Mucosa of stomach (tissue), 1 donor: ENCODE measurements at regions not wholly inside any gene's neighbourhood (a gene's known extent, or its start where the extent isn't known, plus 50 kb on each side); places are given as distances from the start of the nearest gene placed in this dataset.
"Not testable (repeated sequence)": the region's sequence is repeated elsewhere in the genome, so short reads cannot be mapped to it uniquely, and the experiment has no call there.

ENCODE experiments used
- H3K27me3 ChIP-seq: one replicate; pipeline ENCODE4 v1.7.0; 2013; ENCODE audit warnings: mild to moderate bottlenecking, low read length; ENCODE audit not compliant: control insufficient read depth, insufficient read depth
- H3K36me3 ChIP-seq: one replicate; pipeline ENCODE4 v1.7.0; 2013; ENCODE audit warnings: low read length; ENCODE audit not compliant: control insufficient read depth, insufficient read depth
- H3K4me1 ChIP-seq: one replicate; pipeline ENCODE4 v1.7.0; 2013; ENCODE audit warnings: mild to moderate bottlenecking, low read length; ENCODE audit not compliant: control insufficient read depth, insufficient read depth
- H3K4me3 ChIP-seq: one replicate; pipeline ENCODE4 v1.7.0; 2013; ENCODE audit warnings: low read length
- H3K9ac ChIP-seq: one replicate; pipeline ENCODE4 v1.7.0; 2013; ENCODE audit warnings: mild to moderate bottlenecking, low read length, moderate library complexity
- H3K9me3 ChIP-seq: one replicate; pipeline ENCODE4 v1.7.0; 2013; ENCODE audit warnings: mild to moderate bottlenecking, low read length, moderate library complexity; ENCODE audit not compliant: control insufficient read depth
- donor health status: Pancreatic carcinoma.

DNA sequence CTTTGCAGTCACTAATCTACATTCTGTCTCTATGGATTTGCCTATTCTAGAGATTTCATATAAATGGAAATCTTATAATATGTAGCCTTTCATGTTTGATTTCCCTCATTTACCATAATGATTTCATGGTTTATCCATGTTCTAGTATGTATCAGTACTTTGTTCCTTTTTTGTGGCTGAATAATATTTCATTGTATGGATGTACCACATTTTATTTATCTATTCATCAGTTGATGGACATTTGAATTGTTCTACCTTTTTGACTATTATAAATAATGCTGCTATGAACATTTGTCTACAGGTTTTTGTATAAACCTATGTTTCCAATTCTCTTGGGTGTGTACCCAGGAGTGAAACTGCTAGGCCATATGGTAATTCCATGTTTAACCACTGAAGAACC is 221.1 kb downstream of the ICOS start:
- Histone ChIP-seq H3K4me1 (no peaks in the 10 kb centered on the region), H3K27me3 (no peaks in the 10 kb centered on the region), H3K9me3 (no peaks in the 10 kb centered on the region), H3K4me3 (no peak overlapping the region), H3K36me3 (no peaks in the 10 kb centered on the region), H3K9ac (no peak overlapping the region)

DNA sequence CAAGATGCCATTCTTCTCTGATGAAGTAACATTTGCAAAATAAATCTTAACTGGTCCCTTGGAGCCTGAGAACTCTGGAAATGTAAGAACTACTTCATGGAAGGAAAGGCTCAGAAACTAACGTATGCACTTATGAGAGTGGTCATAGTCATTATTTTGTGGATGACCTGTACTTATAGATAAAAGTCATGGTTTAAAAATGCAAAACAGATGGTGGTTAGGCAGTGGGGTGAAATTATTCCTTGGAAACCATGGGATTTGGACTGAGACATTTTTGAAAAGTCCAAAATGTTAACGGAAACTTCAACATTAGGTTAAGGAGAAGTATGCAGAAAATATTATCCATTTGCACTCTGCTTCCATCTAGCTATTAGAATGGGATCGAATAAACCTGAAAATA is 223.0 kb downstream of the ICOS start:
- no peaks in the 10 kb centered on the region for H3K36me3 ChIP-seq
- H3K4me1 ChIP-seq, result no peaks in the 10 kb centered on the region
- H3K9ac ChIP-seq, result no peak overlapping the region
- no peaks in the 10 kb centered on the region for H3K9me3 ChIP-seq
- no peak overlapping the region for H3K4me3 ChIP-seq
- H3K27me3 ChIP-seq, result no peaks in the 10 kb centered on the region

DNA sequence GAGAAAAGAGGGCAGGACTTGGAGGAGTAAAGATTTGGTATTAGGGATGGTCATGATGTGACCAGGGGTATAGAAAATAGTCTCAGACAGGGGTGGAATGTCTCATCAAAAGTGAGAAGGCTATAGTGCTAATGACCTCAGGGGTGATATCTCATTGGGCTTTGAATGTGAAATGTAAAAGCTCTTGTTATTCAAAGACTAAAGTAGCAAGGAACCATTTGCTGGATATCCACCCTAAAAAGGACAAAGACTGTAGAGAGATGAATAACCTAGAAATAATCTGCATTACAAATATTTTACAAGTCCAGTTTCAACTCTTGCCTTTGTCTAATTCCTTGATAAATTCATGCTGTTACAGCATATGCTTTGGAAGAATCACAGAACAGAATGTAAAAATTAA is 224.4 kb downstream of the ICOS start:
- H3K9ac ChIP-seq, result no peak overlapping the region
- H3K9me3 ChIP-seq, result no peaks in the 10 kb centered on the region
- H3K4me1 ChIP-seq, result no peaks in the 10 kb centered on the region
- no peaks in the 10 kb centered on the region for H3K27me3 ChIP-seq
- H3K36me3 ChIP-seq, result no peaks in the 10 kb centered on the region
- no peak overlapping the region for H3K4me3 ChIP-seq

DNA sequence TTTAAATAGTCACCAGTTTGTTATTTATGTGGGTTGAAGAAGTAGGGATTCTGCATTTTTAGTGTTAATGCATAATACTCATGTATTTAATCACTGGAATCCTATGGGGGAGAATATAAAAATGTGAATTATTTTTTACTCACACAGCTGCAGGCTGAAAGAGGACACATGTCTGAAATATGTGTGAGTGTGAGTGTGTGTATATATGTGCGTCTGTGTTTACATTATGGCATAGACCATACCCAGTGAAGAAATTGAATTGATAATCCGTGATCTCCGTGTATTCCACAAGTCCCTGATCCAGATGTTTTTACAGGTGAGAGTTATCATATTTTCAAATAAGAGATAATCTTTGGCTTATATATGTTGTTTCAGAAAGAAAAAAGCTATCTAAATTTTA is 225.3 kb downstream of the ICOS start:
- H3K27me3 ChIP-seq, result no peaks in the 10 kb centered on the region
- no peak overlapping the region for H3K9ac ChIP-seq
- H3K9me3 ChIP-seq, result no peaks in the 10 kb centered on the region
- no peaks in the 10 kb centered on the region for H3K36me3 ChIP-seq
- H3K4me3 ChIP-seq, result no peak overlapping the region
- H3K4me1 ChIP-seq, result no peaks in the 10 kb centered on the region

DNA sequence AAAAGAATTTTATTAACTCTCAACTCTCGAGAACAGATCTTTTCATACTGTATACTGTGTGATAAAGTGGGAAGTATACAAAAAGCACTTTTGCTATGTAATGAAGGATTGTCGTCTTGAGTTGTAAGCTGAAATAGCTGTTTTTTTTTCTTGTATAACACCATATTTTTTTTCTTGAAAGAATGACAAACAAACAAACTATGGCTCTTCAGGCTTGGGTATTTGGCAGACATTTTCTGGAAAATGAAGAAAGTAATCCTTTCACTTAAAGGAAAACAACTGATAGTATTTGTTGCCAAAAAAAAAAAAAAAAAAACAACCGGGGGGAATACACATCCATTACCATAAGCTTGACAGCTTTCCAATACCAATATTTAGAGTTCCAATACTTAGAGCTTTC is 230.4 kb downstream of the ICOS start:
- Histone ChIP-seq H3K36me3 (no peaks in the 10 kb centered on the region), H3K4me1 (no peaks in the 10 kb centered on the region), H3K9ac (no peak overlapping the region), H3K9me3 (no peaks in the 10 kb centered on the region), H3K4me3 (no peak overlapping the region), H3K27me3 (no peaks in the 10 kb centered on the region)

DNA sequence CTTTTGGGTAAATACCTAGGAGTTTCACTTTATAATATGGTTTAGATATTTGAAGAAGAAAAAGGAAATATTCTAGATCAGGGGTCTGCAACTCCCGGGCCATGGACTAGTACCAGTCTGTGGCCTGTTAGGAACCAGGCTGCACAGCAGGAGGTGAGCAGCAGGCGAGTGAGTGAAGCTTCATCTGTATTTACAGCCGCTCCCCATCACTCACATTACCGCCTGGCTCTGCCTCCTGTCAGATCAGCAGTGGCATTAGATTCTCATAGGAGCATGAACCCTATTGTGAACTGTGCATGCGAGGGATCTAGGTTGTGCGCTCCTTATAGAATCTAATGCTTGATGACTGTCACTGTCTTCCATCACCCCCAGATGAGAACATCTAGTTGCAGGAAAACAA is 231.1 kb downstream of the ICOS start:
- not testable (repeated sequence) for H3K4me3 ChIP-seq, H3K36me3 ChIP-seq, H3K9me3 ChIP-seq, H3K27me3 ChIP-seq, H3K9ac ChIP-seq, H3K4me1 ChIP-seq

DNA sequence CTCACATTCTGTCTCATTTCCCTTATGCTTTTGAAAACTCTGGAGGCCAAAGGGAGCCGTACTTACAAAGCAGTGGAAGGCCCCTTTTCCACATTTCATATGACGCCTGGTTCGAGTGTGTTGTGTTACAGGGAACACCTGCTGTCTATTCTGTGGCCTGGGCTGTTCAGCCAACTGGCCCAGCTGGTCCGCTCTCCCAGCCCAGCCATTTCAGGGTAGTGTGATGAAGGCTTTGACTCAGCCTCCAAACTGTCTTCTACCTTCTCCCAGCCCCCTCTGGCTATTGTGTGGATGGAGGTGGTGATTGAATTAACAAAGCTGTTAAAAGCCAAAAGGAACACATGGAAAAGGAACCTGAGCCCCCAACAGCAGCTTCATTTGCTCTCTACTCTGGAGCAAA is 233.8 kb downstream of the ICOS start:
- no peaks in the 10 kb centered on the region for H3K27me3 ChIP-seq
- no peaks in the 10 kb centered on the region for H3K36me3 ChIP-seq
- no peak overlapping the region for H3K4me3 ChIP-seq
- no peaks in the 10 kb centered on the region for H3K9me3 ChIP-seq
- no peak overlapping the region for H3K9ac ChIP-seq
- no peaks in the 10 kb centered on the region for H3K4me1 ChIP-seq

DNA sequence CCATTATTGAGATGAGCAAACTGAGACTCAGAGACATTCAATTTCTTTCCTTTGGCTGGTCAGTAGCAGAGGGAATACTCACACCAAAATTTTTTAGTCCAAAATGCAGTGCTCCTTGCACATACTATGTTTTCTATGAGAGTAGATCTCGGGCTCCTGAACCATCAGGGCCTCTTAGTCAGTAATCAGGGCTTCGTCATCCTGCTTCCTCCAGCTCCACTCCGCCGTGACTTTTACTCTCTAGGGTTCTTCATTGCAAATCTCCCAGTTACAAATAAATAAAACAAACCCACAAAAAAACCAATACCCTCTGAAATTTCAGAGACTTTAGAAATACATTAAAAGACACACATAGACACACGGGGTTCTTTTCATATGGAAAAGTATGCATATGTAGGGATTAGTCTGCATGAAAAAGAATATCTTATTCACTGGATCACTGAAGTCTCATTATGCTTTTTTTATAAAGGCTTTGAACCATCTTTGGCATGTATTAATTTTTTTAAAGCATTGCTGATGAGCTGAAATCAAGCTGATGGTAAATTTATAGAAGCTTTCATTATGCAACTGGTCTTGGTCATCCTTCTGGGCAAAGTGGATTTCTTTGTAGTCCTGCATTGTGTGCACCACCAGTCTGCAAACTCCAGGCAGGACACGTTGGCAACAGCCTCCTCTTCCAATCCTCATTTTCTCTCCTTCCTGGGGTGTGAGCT is 235.0 kb downstream of the ICOS start:
- Histone ChIP-seq H3K9me3 (no peaks in the 10 kb centered on the region), H3K4me1 (no peaks in the 10 kb centered on the region), H3K36me3 (no peaks in the 10 kb centered on the region), H3K27me3 (no peaks in the 10 kb centered on the region), H3K4me3 (no peak overlapping the region), H3K9ac (no peak overlapping the region)

DNA sequence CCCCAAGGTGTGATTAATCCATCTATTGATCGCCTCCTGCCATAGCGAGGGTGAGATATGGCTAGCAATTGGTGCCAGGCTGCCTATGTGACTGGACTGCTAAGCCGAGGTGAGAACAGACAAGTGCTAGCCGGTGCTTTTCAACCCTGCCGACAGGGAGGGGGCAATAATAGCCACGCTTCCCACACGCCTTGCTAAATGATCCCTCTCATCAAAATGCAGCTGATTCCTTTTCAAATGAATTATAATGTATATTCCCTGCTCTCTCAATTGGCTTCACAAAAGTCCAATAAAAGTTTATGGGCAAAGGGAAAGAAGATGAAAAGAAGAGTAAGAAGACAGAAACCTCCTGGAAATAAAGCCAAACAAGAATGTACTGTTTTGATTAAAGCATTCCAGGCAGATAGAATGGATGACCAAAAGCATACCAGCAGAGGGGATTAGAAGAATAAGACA is 235.6 kb downstream of the ICOS start:
- no peaks in the 10 kb centered on the region for H3K27me3 ChIP-seq
- no peaks in the 10 kb centered on the region for H3K36me3 ChIP-seq
- no peak overlapping the region for H3K9ac ChIP-seq
- no peaks in the 10 kb centered on the region for H3K4me1 ChIP-seq
- no peak overlapping the region for H3K4me3 ChIP-seq
- no peaks in the 10 kb centered on the region for H3K9me3 ChIP-seq

DNA sequence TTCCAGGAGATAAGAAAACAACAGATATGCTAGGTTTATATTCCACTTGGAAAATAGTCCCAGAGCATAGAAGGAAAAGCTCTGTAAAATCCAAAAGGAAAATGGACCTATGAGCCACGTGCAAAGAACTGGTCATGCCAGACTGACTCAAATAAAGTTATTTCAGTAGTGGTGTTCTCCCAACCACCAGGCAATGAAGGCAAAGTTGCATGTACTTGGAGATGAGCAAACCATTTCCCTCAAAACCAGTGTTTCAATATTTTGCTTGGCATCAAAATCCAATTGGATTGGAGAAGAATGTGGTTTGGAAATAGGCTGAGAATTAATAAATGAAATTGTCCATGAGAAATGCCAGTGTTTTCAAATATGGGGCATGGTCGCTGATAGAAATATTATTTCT is 237.5 kb downstream of the ICOS start:
- H3K9me3 ChIP-seq, result no peaks in the 10 kb centered on the region
- H3K36me3 ChIP-seq, result no peaks in the 10 kb centered on the region
- no peak overlapping the region for H3K4me3 ChIP-seq
- H3K27me3 ChIP-seq, result no peaks in the 10 kb centered on the region
- H3K9ac ChIP-seq, result no peak overlapping the region
- H3K4me1 ChIP-seq, result no peaks in the 10 kb centered on the region

DNA sequence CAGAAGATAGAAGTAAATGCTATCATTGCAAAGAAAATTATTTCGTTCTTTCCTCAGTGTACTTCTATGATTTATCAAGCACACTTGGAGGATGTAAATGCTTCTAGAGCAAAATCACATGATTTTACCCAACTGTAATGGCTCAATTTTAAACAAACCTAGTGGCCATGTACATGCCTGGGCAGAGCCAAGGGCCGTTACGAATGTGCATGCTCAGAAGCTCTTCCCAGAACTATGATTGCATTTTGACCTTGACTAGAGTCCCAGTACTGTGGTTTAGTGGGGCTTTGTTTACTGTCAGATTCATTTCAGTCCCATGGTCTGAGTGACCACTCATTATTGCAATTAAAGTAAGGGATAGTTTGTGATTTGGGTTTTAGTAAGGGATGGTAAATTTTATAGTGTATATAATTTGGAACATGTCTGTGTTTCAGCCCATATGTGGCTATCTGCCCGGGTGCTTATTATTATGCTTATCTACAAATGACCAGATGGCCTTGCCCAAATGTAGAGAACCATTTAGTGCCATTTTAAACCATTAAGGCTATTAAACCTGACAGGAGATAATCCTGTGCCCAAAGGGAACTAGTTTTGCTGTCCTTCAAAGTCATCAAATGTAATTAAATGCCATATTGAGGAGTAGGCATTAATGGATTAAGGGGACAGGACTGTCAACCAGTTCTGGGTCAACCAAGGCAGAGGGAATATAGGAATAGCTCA is 239.1 kb downstream of the ICOS start:
- H3K36me3 ChIP-seq, result no peaks in the 10 kb centered on the region
- H3K4me1 ChIP-seq, result no peaks in the 10 kb centered on the region
- H3K9ac ChIP-seq, result no peak overlapping the region
- H3K27me3 ChIP-seq, result no peaks in the 10 kb centered on the region
- no peaks in the 10 kb centered on the region for H3K9me3 ChIP-seq
- H3K4me3 ChIP-seq, result no peak overlapping the region

DNA sequence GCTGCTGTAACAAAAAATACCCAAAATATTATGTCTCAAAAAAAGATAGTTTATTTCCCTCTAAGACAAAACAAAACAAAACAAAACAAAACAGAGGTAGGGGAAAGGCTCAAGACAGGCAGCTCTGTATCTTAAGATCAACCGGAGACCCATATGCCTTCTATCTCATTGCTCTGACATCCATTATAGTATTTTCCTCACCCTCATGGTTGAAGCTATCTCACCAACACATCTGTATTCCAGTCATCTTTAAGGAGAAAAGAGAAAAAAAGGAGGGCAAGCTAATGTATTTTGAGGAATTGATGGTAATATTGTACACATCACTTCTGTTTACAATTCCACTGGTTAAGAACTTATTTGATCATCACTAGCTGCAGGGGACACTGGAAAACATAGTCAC is 239.7 kb downstream of the ICOS start:
- no peak overlapping the region for H3K4me3 ChIP-seq
- no peaks in the 10 kb centered on the region for H3K27me3 ChIP-seq
- H3K4me1 ChIP-seq, result no peaks in the 10 kb centered on the region

More for the DNA sequence above, 239.7 kb downstream of the ICOS start:
- Histone ChIP-seq H3K9me3 (no peaks in the 10 kb centered on the region), H3K9ac (no peak overlapping the region), H3K36me3 (no peaks in the 10 kb centered on the region)
